ENCODE measurements at regions not wholly inside any gene's neighbourhood (a gene's known extent, or its start where the extent isn't known, plus 50 kb on each side); places are given as distances from the start of the nearest gene placed in this dataset.
"Not testable (repeated sequence)": the region's sequence is repeated elsewhere in the genome, so short reads cannot be mapped to it uniquely, and the experiment has no call there.

DNA sequence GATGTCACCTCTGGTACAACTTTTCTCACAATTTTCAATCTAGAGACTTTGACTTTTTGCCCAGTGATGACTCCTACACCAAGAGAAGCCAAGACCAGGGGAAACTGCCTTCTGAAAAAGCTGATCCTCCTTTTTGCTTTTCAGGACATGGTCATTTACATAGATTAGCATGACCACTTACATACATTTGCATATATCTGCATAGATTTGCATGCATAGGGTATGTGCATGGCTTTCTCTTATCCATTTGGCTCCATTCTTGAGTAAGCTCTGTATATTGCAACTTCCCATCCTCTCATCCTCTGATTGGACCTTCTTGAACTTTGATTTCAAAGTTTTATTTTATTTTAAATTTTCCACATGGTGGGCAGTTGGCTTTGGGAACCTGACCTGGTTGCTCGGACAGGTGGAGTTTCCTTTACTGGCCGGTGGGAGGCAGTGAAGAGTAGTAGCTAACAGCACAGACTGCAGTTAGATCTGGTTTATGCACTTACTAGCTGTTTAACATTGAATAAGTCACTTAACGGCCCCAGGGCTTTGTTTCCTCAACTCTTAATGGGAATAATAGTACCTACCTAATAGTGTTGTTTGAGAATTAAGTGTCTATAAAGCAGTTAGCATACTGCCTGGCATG lies 92.9 kb downstream of the GPR139 start:
- in situ Hi-C loops (cut with HindIII; ENCODE audit: low pct_ligation_motif_present, low pct_unique_long_range_greater_than_20kb, low sequenced_read_pairs) = no loop called here
- DNase-seq = peak; percentile 49

- in situ Hi-C loops (cut with HindIII; ENCODE audit: low pct_ligation_motif_present, low pct_unique_long_range_greater_than_20kb, low sequenced_read_pairs) = no loop called here
- DNase-seq = no peak
Measured at GRCh38 chr16:19979638-19980037, 94.1 kb downstream of the GPR139 start.

- no peak for DNase-seq
- in situ Hi-C loops (cut with HindIII; ENCODE audit: low pct_ligation_motif_present, low pct_unique_long_range_greater_than_20kb, low sequenced_read_pairs) = no loop called here
Measured at GRCh38 chr16:19974607-19975006, 90.0 kb upstream of the GPRC5B start.

GRCh38 chr16:19972111-19972510 lies 87.5 kb upstream of the GPRC5B start:
- in situ Hi-C loops (cut with HindIII; ENCODE audit: low pct_ligation_motif_present, low pct_unique_long_range_greater_than_20kb, low sequenced_read_pairs) = no loop called here

GRCh38 chr16:19968891-19969683 lies 84.4 kb upstream of the GPRC5B start:
- in situ Hi-C loops (cut with HindIII; ENCODE audit: low pct_ligation_motif_present, low pct_unique_long_range_greater_than_20kb, low sequenced_read_pairs) = no loop called here
- DNase-seq = no peak

More at GRCh38 chr16:19972111-19972510, 87.5 kb upstream of the GPRC5B start:
- no peak for DNase-seq

GRCh38 chr16:19967963-19968362 lies 83.3 kb upstream of the GPRC5B start:
- no peak for DNase-seq

DNA sequence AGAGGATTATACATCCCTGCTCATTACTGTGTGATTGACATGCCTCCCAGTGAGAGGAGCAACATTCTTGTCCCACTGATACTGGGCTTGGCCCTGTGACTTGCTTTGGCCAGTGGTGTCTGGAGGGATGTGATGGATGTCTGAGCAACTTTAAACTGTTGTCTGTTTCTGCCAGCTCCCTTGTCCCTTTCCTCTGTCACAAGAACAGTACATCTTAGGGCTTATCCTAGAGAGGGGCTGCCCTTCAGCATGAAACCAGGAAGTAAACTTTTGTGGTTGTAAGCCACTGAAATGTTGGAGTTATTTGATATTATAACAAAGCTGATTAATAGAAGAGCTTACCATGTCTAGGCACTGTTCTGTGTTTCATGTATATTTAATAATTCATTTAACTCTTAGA lies 82.9 kb upstream of the GPRC5B start:
- in situ Hi-C loops (cut with HindIII; ENCODE audit: low pct_ligation_motif_present, low pct_unique_long_range_greater_than_20kb, low sequenced_read_pairs) = no loop called here
- DNase-seq = no peak

More at GRCh38 chr16:19967963-19968362, 83.3 kb upstream of the GPRC5B start:
- in situ Hi-C loops (cut with HindIII; ENCODE audit: low pct_ligation_motif_present, low pct_unique_long_range_greater_than_20kb, low sequenced_read_pairs) = no loop called here

GRCh38 chr16:19963301-19963700 lies 78.7 kb upstream of the GPRC5B start:
- in situ Hi-C loops (cut with HindIII; ENCODE audit: low pct_ligation_motif_present, low pct_unique_long_range_greater_than_20kb, low sequenced_read_pairs) = no loop called here
- DNase-seq = no peak

DNA sequence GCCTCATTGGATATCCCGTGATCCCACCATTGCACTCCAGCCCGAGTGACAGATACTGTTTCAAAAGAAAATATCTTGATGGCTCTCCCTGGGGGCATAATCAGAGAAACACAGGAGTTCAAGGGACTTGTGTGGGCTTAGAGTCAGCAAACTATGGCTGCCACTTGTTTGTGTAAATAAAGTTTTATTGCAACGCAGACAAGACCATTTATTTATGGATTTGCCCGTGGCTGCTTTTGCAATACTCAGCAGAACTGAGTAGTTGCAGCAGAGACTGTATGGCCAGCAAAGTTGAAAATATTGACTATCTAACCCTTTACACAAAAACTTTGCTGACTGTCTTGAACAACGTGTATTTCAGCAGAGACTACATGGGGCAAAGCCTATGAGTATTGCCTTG lies 75.5 kb upstream of the GPRC5B start:
- DNase-seq = no peak
- in situ Hi-C loops (cut with HindIII; ENCODE audit: low pct_ligation_motif_present, low pct_unique_long_range_greater_than_20kb, low sequenced_read_pairs) = no loop called here

- in situ Hi-C loops (cut with HindIII; ENCODE audit: low pct_ligation_motif_present, low pct_unique_long_range_greater_than_20kb, low sequenced_read_pairs) = no loop called here
- DNase-seq = no peak
Measured at GRCh38 chr16:19959736-19960135, 75.1 kb upstream of the GPRC5B start.

GRCh38 chr16:19955896-19956295 lies 71.2 kb upstream of the GPRC5B start:
- in situ Hi-C loops (cut with HindIII; ENCODE audit: low pct_ligation_motif_present, low pct_unique_long_range_greater_than_20kb, low sequenced_read_pairs); DNase-seq: not testable (repeated sequence)

DNA sequence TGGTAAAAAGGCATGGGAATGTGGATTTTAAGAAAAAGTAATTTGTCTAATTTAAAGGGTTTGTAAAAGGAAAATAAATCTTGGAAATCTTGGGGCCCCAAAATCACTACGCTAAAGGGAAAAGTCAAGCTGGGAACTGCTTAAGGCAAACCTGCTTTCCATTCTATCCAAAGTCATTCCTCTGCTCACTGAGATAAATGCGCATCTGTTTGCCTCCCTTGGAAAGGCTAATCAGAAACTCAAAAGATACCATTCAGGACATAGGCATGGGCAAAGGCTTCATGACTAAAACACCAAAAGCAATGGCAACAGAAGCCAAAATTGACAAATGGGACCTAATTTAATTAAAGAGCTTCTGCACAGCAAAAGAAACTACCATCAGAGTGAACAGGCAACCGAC lies 70.4 kb upstream of the GPRC5B start:
- DNase-seq; in situ Hi-C loops (cut with HindIII; ENCODE audit: low pct_ligation_motif_present, low pct_unique_long_range_greater_than_20kb, low sequenced_read_pairs): not testable (repeated sequence)

DNA sequence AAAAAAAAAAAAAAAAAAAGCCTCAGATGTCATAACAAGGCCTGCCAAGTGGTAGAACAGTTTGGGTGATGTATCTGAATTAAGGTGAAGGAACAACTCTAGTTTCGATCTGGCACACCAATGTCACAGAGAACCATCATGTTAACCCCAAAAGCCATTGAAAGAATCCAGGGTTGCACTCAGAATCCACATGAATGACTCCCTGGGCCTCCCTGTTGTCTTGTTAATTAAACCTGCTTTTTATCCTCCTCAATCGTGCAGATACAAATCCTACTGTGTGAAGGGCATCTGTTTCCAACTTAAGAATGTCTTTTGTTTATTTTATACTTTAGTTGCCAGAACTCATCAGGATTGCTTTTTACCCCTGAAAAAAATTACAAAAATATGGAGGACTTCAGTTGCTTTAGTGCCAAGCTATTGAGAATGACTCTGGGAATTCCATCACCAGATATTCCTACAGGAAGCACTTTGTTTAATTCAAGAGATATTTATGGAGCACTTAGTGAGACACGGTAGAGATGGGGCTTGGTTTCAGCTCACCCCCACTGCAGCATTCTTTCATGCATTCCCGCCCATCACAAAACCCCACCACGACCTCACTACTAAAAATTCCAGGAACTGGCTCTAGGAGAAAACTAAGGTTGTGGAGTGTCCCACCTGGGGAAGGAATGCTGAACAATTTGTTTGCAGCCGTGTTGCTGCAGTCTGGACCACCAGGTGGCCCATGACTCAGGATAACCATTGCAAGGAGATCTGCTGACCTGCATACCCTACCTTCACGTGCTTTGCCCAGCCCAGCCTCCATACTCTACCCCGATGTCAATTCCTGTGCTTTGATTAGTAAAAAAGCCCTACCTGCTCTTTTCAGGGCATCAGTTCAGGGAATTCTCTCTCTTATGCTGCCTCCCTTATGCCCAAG lies 63.8 kb upstream of the GPRC5B start:
- in situ Hi-C loops (cut with HindIII; ENCODE audit: low pct_ligation_motif_present, low pct_unique_long_range_greater_than_20kb, low sequenced_read_pairs) = no loop called here
- DNase-seq = no peak

DNA sequence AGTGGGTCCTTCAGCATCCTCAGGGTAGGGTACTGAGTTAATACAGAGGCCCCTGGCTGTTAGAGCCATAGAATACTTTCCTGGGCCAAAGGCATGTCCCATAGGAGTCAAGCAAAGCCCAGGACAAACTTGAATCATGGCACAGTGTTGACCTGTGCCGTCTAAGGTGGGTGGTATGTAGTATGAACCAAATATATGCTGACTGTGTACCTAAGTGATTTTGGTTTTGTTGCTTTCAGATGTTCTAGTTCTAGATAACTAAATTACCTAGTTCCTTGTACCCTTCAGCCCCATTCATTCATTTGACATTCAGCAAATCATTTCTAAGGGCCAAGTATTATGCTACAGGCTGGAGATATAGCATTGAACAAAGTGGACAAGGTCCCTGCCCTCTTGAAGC lies 61.3 kb upstream of the GPRC5B start:
- in situ Hi-C loops (cut with HindIII; ENCODE audit: low pct_ligation_motif_present, low pct_unique_long_range_greater_than_20kb, low sequenced_read_pairs) = no loop called here
- DNase-seq = no peak

- in situ Hi-C loops (cut with HindIII; ENCODE audit: low pct_ligation_motif_present, low pct_unique_long_range_greater_than_20kb, low sequenced_read_pairs) = no loop called here
- DNase-seq = no peak
Measured at GRCh38 chr16:19940195-19940594, 55.5 kb upstream of the GPRC5B start.

DNA sequence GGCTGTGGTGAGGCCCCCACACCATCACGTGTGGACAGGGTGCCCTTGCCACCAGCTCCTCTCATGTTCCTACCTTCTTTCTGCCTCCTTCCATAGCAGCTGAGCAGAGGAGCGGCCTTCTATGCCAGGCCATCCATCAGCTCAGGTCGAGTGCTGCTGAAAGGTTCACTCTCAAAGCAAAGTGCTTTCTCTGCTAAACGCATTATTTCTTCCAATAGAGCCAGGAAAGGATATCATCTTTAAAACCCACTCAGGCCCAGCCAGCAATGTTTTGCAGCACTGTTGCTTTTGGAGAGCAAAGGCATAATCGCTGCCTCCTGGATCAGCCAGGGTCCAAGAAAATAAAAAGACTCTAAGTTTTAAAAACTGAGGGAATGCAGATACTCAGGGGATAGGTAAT lies 54.9 kb upstream of the GPRC5B start:
- in situ Hi-C loops (cut with HindIII; ENCODE audit: low pct_ligation_motif_present, low pct_unique_long_range_greater_than_20kb, low sequenced_read_pairs) = no loop called here

GRCh38 chr16:19938536-19938935 lies 53.9 kb upstream of the GPRC5B start:
- in situ Hi-C loops (cut with HindIII; ENCODE audit: low pct_ligation_motif_present, low pct_unique_long_range_greater_than_20kb, low sequenced_read_pairs) = no loop called here

More for the DNA sequence above, 54.9 kb upstream of the GPRC5B start:
- no peak for DNase-seq

GRCh38 chr16:19936441-19936840 lies 51.8 kb upstream of the GPRC5B start:
- DNase-seq = no peak
- in situ Hi-C loops (cut with HindIII; ENCODE audit: low pct_ligation_motif_present, low pct_unique_long_range_greater_than_20kb, low sequenced_read_pairs) = no loop called here

More at GRCh38 chr16:19938536-19938935, 53.9 kb upstream of the GPRC5B start:
- DNase-seq = no peak

- in situ Hi-C loops (cut with HindIII; ENCODE audit: low pct_ligation_motif_present, low pct_unique_long_range_greater_than_20kb, low sequenced_read_pairs) = no loop called here
- no peak for DNase-seq
Measured at GRCh38 chr16:19935694-19936093, 51.0 kb upstream of the GPRC5B start.

Measured in ACHN (cell line).